Right lobe of liver (tissue), 6 donors: ENCODE measurements at regions not wholly inside any gene's neighbourhood (a gene's known extent, or its start where the extent isn't known, plus 50 kb on each side); places are given as distances from the start of the nearest gene placed in this dataset.
A peak's percentile ranks its signal among the peaks of the same experiment; 100 is the strongest.
"Not testable (repeated sequence)": the region's sequence is repeated elsewhere in the genome, so short reads cannot be mapped to it uniquely, and the experiment has no call there.

ENCODE experiments used
- ATAC-seq, 4 donors: fragments of 200-7000 bp; cut with Tn5 transposase; one replicate each; pipeline ENCODE4 v1.9.1; 2020; ENCODE audit warnings: mild to moderate bottlenecking in 4 of 4, moderate library complexity in 4 of 4
- DNase-seq, 3 donors: peaks; one replicate each; pipeline ENCODE4 v3.0.0-alpha.2; 2020
- H3K27ac ChIP-seq, 3 donors: fragments of 200-600 bp; one replicate each; pipeline ENCODE4 v1.8.0; 2022
- H3K27me3 ChIP-seq, 2 donors: fragments of 200-600 bp; one replicate each; pipeline ENCODE4 v1.8.0; 2022
- H3K36me3 ChIP-seq, 4 donors: fragments of 200-600 bp; sonication (generic) in 1 of 4; one replicate each; pipeline versions ENCODE4 v1.5.1 to v1.8.0; 2017 to 2022; ENCODE audit warnings: control low read depth in 1 of 4
- H3K4me1 ChIP-seq, 4 donors: fragments of 200-600 bp; sonication (generic) in 1 of 4; one replicate each; pipeline versions ENCODE4 v1.5.1 to v1.8.0; 2017 to 2022; ENCODE audit warnings: control low read depth in 1 of 4
- H3K4me3 ChIP-seq, 3 donors: fragments of 200-600 bp; one replicate each; pipeline ENCODE4 v1.8.0; 2022
- H3K9me3 ChIP-seq, 4 donors: fragments of 200-600 bp; sonication (generic) in 1 of 4; one replicate each; pipeline versions ENCODE4 v1.5.1 to v1.8.0; 2017 to 2022; ENCODE audit warnings: control low read depth in 1 of 4
- CTCF ChIP-seq, 4 donors: fragments of 200-600 bp in 3 of 4; fragments of 450-650 bp in 1 of 4; IDR thresholded peaks; one replicate each; pipeline versions ENCODE4 v1.5.1 to v1.8.0; 2016 to 2022; ENCODE audit warnings: antibody characterized with exemption in 4 of 4, mild to moderate bottlenecking in 2 of 4
- POLR2A ChIP-seq: fragments of 450-650 bp; IDR thresholded peaks from one replicate; pipeline ENCODE4 v1.6.1; 2017; ENCODE audit warnings: antibody characterized with exemption, mild to moderate bottlenecking
- WGBS: methylation state at CpG from one replicate; pipeline ENCODE4 v1.1.6; 2018; ENCODE audit warnings: low coverage, low lambda C conversion rate; ENCODE audit not compliant: insufficient coverage; ENCODE audit errors: missing lambda C conversion rate; 5-methylcytosine and 5-hydroxymethylcytosine counted together
- intact Hi-C, 2 donors: fragments of 100-400 bp; cut with DNase I; formaldehyde crosslinking; loops; one replicate each; pipeline versions ENCODE4 v1.11.2 to v1.14.1; 2022
- donor health status: DM: no; HTN: yes; CAD: no.
- donor health status: DM: no; HTN: no; CAD: no.
- donor health status: DM: no; HTN: no; CAD: no.
- donor health status: DM: no; HTN: yes; CAD: no.
- donor health status: DM: no; HTN: yes; CAD: no.

GRCh38 chr7:63205136-63205535, 793.5 kb upstream of the ZNF722 start:
- no peak for ATAC-seq
- Histone ChIP-seq H3K27ac (no peak overlapping the region), H3K27me3 (no peaks in the 10 kb centered on the region), H3K4me3 (no peak overlapping the region), H3K36me3 (no peaks in the 10 kb centered on the region), H3K4me1 (no peaks in the 10 kb centered on the region), H3K9me3 (peaks cover 0 to 5% (median 0%) of the 10 kb centered on the region in 4 donors)
- DNase-seq = no peak
- intact Hi-C loops = no loop called here
- 86% methylated on average over 2 of the region's 2 CpGs for WGBS
- TF ChIP-seq POLR2A = no peak
- TF ChIP-seq CTCF (IDR thresholded peaks at IDR 0.05) = no peak

GRCh38 chr7:63233101-63233500, 765.5 kb upstream of the ZNF722 start:
- intact Hi-C loops, H3K27ac ChIP-seq, H3K4me1 ChIP-seq, H3K4me3 ChIP-seq, DNase-seq, H3K36me3 ChIP-seq, H3K27me3 ChIP-seq, H3K9me3 ChIP-seq: not testable (repeated sequence)
- 60% methylated on average over 1 of the region's 19 CpGs for WGBS
- ATAC-seq = peak in 1 of 4 donors; percentile 39

GRCh38 chr7:63233881-63234280, 764.8 kb upstream of the ZNF722 start:
- WGBS = 67% methylated on average over 2 of the region's 10 CpGs
- H3K27me3 ChIP-seq = no peaks in the 10 kb centered on the region
- ATAC-seq (peak in 1 of 4 donors; percentile 41), DNase-seq (no peak)
- H3K4me3 ChIP-seq = no peak overlapping the region
- H3K27ac ChIP-seq = no peak overlapping the region
- H3K9me3 ChIP-seq = no peaks in the 10 kb centered on the region
- H3K36me3 ChIP-seq = no peaks in the 10 kb centered on the region
- intact Hi-C loops = no loop called here
- TF ChIP-seq CTCF (IDR thresholded peaks at IDR 0.05) (no peak), POLR2A (no peak)
- no peaks in the 10 kb centered on the region for H3K4me1 ChIP-seq
